HL-60 (cell line): ENCODE measurements at regions not wholly inside any gene's neighbourhood (a gene's known extent, or its start where the extent isn't known, plus 50 kb on each side); places are given as distances from the start of the nearest gene placed in this dataset.

Source experiments
- CTCF ChIP-seq: IDR thresholded peaks from one replicate; pipeline ENCODE4 v1.5.1; 2011; ENCODE audit warnings: low read length, control low read depth, inconsistent platforms; ENCODE audit not compliant: insufficient read depth
- REST ChIP-seq: IDR thresholded peaks from 2 replicates; pipeline ENCODE4 v1.6.1; 2012; ENCODE audit warnings: low read depth; ENCODE audit not compliant: insufficient replicate concordance

- TF ChIP-seq REST (no peak), CTCF (no peak)
Measured at GRCh38 chr4:160161026-160161425, 1058.1 kb downstream of the RAPGEF2 start.
